HG03103 (cell line): ENCODE measurements at regions not wholly inside any gene's neighbourhood (a gene's known extent, or its start where the extent isn't known, plus 50 kb on each side); places are given as distances from the start of the nearest gene placed in this dataset.

Source experiments
- ATAC-seq: cut with Tn5 transposase; IDR thresholded peaks from one replicate; pipeline ENCODE4 v1.9.1; 2021; ENCODE audit warnings: low read depth; ENCODE audit not compliant: unreplicated experiment

DNA sequence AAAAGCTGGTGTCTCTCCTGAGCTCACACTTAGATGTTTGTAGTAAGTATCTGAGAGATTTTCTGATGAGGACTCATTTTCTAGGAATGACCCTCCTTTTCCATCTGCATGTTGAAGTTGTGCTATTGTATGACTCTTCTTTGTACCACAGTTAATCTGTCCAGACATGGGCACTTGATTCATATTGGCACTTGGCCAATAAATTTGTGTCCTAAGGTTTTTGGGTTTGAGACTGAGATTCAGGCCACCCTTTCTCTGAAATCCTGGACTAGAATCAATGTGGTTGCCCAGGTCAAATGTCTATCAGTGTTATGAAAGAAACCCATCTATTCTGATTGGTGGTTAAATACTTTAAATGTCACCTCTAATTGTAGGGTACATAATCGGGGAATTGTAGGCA lies 869.0 kb downstream of the SH3BGRL start:
- no peak for ATAC-seq

DNA sequence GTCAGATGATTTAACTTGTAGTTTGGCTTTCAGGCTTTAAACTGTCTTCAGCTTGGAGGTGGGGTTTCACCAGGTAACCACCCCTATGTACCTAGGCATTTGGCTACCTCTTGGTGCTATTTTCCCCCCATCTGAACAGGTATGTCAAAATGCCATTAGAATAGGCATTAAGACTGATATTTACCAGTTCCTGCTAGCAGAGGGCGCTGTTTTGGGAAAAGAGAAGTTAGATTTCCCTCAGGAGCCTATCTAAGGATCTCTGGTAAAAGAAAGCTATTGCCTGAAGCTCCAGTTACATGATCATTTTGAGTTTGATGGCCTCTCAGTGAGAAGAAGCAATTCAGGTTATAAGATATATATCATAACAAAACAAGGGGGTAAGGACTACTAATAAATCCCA lies 879.1 kb downstream of the SH3BGRL start:
- ATAC-seq: no peak

GRCh38 chrX:82087699-82088098 lies 885.8 kb downstream of the SH3BGRL start:
- no peak for ATAC-seq

- ATAC-seq: no peak
Measured at GRCh38 chrX:82092307-82092706, 890.4 kb downstream of the SH3BGRL start.

DNA sequence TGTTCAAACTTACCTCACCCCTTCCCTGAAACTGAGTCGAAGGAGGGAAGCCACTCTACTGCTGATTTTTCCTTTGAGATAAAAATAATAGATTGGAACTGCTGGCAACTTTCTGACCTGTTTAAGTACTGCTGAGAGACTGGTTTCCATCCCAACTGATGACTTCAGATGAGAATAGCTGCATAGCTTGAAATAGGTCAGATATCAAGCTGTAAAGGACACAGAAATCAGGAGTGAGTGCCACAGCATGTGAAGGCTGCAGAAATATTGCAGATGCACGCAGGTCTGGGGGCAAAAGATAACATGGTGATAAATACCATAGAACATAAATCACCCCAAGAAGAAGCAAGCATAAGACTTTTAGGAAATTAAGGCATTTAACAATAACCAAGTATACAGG lies 923.2 kb downstream of the SH3BGRL start:
- ATAC-seq: no peak

DNA sequence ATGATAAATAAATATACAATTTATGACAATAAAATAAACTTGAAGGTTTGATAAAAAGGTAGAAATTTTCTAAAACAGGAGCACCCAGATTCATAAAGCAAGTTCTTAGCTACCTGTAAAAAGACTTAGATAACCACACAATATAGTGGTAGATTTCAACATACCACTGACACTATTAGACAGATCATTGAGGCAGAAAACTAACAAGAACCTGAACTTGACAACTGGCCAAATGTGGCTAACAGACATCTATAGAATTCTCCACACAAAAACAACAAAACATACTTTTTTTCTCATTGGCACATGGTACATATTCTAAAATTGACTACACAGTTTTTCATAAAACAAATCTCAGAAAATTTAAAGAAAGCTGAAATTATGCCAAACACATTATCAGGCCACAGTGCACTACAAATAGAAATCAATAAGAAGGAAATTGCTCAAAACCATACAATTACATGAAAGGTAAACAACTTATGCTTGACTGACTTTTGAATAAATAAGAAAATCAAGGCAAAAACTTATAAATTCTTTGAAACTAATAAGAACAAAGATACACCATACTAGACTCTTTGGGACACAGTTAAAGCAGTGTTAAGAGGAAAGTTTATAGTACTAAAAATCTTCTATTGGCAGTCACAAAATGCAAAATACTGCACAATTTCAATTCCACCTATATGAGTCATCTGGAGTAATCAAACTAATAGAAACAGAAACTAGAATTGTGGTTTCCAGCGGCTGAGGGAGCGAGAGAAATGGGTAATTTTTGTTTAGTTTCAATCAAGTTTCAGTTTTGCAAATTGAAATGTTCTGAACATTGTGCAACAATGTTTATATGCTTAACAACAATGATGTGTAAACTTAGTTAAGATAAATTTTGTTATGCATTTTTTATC lies 925.6 kb downstream of the SH3BGRL start:
- ATAC-seq: peak; percentile 76

- ATAC-seq: no peak
Measured at GRCh38 chrX:82134378-82134777, 932.5 kb downstream of the SH3BGRL start.

- no peak for ATAC-seq
Measured at GRCh38 chrX:82141942-82142341, 940.0 kb downstream of the SH3BGRL start.

DNA sequence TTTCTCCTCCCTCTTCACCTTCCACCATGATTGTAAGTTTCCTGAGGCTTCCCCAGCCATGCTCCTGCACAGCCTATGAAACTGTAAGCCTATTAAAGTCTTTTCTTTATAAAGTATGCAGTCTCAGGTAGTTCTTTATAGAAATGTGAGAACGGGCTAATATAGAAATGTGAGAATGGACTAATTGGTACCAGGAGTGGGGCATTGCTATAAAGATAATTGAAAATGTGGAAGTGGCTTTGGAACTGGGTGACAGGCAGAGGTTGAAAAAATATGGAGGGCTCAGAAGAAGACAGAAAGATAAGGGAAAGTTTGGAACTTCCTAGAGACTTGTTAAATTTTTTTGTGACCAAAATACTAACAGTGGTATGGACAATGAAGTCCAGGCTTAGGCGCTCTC lies 959.3 kb downstream of the SH3BGRL start:
- ATAC-seq: no peak

- no peak for ATAC-seq
Measured at GRCh38 chrX:82163701-82164100, 961.8 kb downstream of the SH3BGRL start.

- no peak for ATAC-seq
Measured at GRCh38 chrX:82196866-82197265, 995.0 kb downstream of the SH3BGRL start.

DNA sequence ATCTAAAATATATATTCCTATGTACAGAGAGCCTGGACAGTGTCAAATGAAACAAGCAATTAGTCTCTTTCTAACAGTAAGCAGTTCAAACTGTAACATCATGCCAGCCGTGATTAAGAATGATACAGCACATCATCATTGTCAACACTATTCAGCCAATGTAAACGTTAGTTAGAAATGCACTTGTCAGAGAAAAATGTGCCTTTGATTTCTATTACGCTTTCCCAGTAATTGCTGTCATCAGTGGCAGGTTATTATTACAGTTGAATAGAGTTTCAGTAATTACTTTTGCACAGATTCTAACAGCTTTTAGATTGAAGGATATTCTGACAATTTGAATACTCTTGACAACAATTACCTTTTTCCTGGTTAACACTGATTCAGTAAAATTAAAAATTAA lies 1007.1 kb downstream of the SH3BGRL start:
- no peak for ATAC-seq

DNA sequence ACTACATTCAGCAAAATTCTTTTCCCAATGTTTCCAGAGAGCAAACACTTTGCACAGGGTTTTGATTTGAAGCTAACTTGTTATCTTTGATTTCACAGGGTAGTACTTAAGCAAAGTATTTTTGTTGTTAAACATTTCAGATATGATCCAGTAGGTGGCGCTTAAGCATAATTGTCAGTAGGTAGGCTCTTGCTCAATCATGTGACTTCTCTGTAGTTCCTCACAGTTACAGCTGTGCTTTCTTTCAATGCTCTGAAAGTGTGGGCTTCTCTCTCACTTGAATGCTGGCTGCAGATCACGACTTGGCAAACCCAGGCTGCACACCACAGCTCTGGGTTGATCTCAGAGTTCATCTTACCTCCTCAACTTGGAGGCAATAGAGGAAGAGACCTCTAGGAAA lies 1016.5 kb downstream of the SH3BGRL start:
- no peak for ATAC-seq

DNA sequence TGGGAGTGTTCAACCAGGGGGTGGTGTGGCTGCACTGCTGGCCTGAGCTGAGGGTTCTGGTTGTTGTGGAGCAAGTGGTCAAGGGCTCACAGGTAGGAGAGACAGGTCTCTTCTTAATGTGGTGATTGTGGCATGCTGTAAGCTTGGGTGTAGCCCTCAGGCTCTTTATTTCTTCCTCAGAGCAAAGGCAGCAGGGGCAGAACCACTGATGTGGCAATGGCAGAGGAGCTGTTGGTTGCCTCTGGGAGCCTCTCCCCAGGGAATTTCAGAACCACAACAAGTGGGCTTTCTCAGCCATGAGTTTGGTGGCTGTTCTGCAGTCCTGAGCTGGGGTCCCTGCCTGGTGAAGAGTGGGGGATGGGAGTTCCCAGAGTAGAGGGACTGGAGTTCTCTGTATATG lies 1017.2 kb downstream of the SH3BGRL start:
- no peak for ATAC-seq

GRCh38 chrX:82224961-82225360 lies 1023.1 kb downstream of the SH3BGRL start:
- ATAC-seq: no peak

DNA sequence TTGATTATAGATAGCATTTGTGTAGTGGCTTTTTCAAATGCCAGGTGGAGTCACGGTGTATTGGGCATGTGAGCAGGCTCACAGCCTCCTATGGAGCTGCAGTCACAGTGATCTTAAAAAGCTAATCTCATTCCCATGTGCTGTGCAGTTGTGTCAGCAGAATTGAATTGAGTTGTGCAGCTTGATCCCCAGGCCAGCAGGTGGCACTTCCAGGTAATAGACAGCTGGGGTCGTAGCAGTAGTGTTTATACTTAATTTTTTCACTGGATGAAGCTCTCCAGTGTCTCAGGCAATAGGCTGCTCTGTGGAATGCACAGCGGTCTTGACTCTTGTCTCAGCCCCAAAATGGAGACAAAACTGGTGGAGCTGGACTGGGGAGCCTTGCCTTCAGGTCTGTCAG lies 1028.1 kb downstream of the SH3BGRL start:
- ATAC-seq: no peak

DNA sequence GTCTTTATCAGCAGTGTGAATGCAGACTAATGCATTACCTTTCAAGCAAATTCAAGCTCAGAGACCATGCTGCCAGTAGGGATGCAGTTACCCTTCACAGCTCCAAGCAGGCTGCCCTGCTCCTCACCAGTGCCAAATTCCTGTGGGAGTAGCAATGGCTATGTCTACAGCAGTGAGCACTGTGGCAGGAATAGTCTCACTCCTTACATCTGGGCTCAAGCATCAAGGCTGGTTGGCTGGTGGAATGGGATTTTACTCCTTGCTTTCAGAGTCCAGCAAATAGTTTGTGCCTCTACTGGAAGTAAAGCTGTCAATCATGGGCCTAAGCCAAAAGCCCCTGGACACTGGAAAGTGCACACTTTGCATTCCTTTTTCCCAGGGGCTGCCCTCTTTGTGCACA lies 1030.8 kb downstream of the SH3BGRL start:
- no peak for ATAC-seq

DNA sequence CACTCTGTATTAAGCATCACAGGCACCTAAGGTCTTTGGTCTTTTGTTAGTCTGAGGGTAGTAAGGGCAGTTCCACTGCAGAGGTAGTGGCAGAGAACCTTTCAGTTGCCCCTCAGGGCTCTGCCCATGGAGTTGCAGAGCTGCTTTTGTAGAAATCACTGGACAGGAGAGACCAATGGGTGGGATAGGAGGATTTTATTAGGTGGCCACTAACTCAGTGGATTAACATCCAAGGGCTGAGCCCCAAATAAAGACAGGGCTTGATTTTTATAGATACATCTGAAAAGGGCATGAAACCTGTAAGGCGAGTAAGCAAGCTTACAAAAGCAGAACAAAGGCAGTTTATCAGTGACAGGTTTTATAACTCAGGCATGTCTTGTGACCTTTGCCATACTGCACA lies 1035.4 kb downstream of the SH3BGRL start:
- no peak for ATAC-seq
